Stomach (tissue), 8 donors: ENCODE measurements at regions not wholly inside any gene's neighbourhood (a gene's known extent, or its start where the extent isn't known, plus 50 kb on each side); places are given as distances from the start of the nearest gene placed in this dataset.
A peak's percentile ranks its signal among the peaks of the same experiment; 100 is the strongest.

Experiments
- DNase-seq, 2 donors: peaks; one replicate each; pipeline versions ENCODE4 v3.0.0 to v3.0.0-alpha.2; 2013 to 2019
- H3K27ac ChIP-seq, 5 donors: fragments of 200-600 bp in 4 of 5; sonication (generic) in 4 of 5; one replicate each; pipeline ENCODE4 v1.5.1; 2013 to 2019; ENCODE audit warnings: mild to moderate bottlenecking in 1 of 5, moderate library complexity in 1 of 5
- H3K27me3 ChIP-seq, 3 donors: fragments of 200-600 bp; sonication (generic); one replicate each; pipeline ENCODE4 v1.5.1; 2017 to 2019; ENCODE audit warnings: mixed run types in 1 of 3
- H3K36me3 ChIP-seq, 4 donors: fragments of 200-600 bp; sonication (generic); 1 replicate in 3 of 4; 2 replicates in 1 of 4; pipeline ENCODE4 v1.5.1; 2016 to 2019
- H3K4me1 ChIP-seq, 4 donors: fragments of 200-600 bp; sonication (generic); one replicate each; pipeline ENCODE4 v1.5.1; 2016 to 2019
- H3K4me3 ChIP-seq, 4 donors: fragments of 200-600 bp; sonication (generic) in 3 of 4; one replicate each; pipeline ENCODE4 v1.5.1; 2016 to 2019; ENCODE audit warnings: mild to moderate bottlenecking in 1 of 4
- H3K9me3 ChIP-seq, 4 donors: fragments of 200-600 bp; sonication (generic); one replicate each; pipeline ENCODE4 v1.5.1; 2016 to 2019
- CTCF ChIP-seq, 7 experiments: fragments of 450-650 bp in 4 of 7; fragments of 200-600 bp in 3 of 7; sonication (generic) in 3 of 7; IDR thresholded peaks; one replicate each; pipeline ENCODE4 v1.5.1; 2016 to 2019; ENCODE audit warnings: antibody characterized with exemption in 7 of 7, control low read depth in 2 of 7, mild to moderate bottlenecking in 1 of 7
- EP300 ChIP-seq: sonication (generic); formaldehyde crosslinking; IDR thresholded peaks from one replicate; pipeline ENCODE4 v1.6.1; 2017; ENCODE audit warnings: antibody characterized with exemption
- POLR2A ChIP-seq, 4 donors: fragments of 450-650 bp; IDR thresholded peaks; one replicate each; pipeline ENCODE4 v1.6.1; 2016; ENCODE audit warnings: antibody characterized with exemption in 4 of 4, control low read depth in 2 of 4, mild to moderate bottlenecking in 1 of 4, moderate library complexity in 1 of 4
- POLR2AphosphoS5 ChIP-seq, 3 donors: sonication (generic); formaldehyde crosslinking; IDR thresholded peaks; one replicate each; pipeline ENCODE4 v1.6.1; 2016; ENCODE audit warnings: antibody characterized with exemption in 3 of 3
- WGBS, 5 donors: extraction: QIAGEN DNeasy Blood & Tissue Kit in 3 of 5; methylation state at CpG; one replicate each; pipeline versions ENCODE4 v1.1.5 to v1.1.7; 2013 to 2018; 5-methylcytosine and 5-hydroxymethylcytosine counted together
- intact Hi-C: fragments of 100-400 bp; cut with DNase I; formaldehyde crosslinking; loops from one replicate; pipeline ENCODE4 v1.15.1; 2023; ENCODE audit warnings: low total_unique reads
- donor health status: healthy with polysubstance abuse.
- donor health status: Bipolar disorder and iron deficiency.
- donor health status: healthy.

- no peak overlapping the region for H3K27ac ChIP-seq
- H3K4me3 ChIP-seq = no peak overlapping the region
- H3K27me3 ChIP-seq = peaks cover 0 to 5% (median 0%) of the 10 kb centered on the region in 3 donors
- no peaks in the 10 kb centered on the region for H3K4me1 ChIP-seq
- H3K36me3 ChIP-seq = no peaks in the 10 kb centered on the region
- intact Hi-C loops = no loop called here
- peaks cover 0 to 16% (median 11%) of the 10 kb centered on the region in 4 donors for H3K9me3 ChIP-seq
- no peak for DNase-seq
- no peak for TF ChIP-seq CTCF (IDR thresholded peaks at IDR 0.05)
- TF ChIP-seq POLR2A (IDR thresholded peaks at IDR 0.05) = no peak
- TF ChIP-seq EP300 = no peak
- TF ChIP-seq POLR2AphosphoS5 (IDR thresholded peaks at IDR 0.05) = no peak
Observed at GRCh38 chr20:43309266-43309665, 119.6 kb upstream of the PTPRT start.

- H3K36me3 ChIP-seq = no peaks in the 10 kb centered on the region
- H3K27ac ChIP-seq = no peak overlapping the region
- H3K4me1 ChIP-seq = no peaks in the 10 kb centered on the region
- intact Hi-C loops = no loop called here
- H3K27me3 ChIP-seq = peaks cover 0 to 5% (median 0%) of the 10 kb centered on the region in 3 donors
- 51 to 82% (median 79%) methylated on average over 4 of the region's 4 CpGs for WGBS, 5 donors
- DNase-seq = peak in 1 of 2 donors; percentile 7
- H3K4me3 ChIP-seq = no peak overlapping the region
- no peak for TF ChIP-seq POLR2AphosphoS5 (IDR thresholded peaks at IDR 0.05)
- TF ChIP-seq POLR2A (IDR thresholded peaks at IDR 0.05) = no peak
- TF ChIP-seq EP300 = no peak
- TF ChIP-seq CTCF (IDR thresholded peaks at IDR 0.05) = no peak
- peaks cover 0 to 16% (median 11%) of the 10 kb centered on the region in 4 donors for H3K9me3 ChIP-seq
Observed at GRCh38 chr20:43306837-43307236, 117.1 kb upstream of the PTPRT start.

- TF ChIP-seq EP300 = no peak
- TF ChIP-seq CTCF (IDR thresholded peaks at IDR 0.05) = no peak
- TF ChIP-seq POLR2A (IDR thresholded peaks at IDR 0.05) = no peak
- no peak for TF ChIP-seq POLR2AphosphoS5 (IDR thresholded peaks at IDR 0.05)
- Histone ChIP-seq H3K4me1 (no peaks in the 10 kb centered on the region), H3K4me3 (no peak overlapping the region), H3K27me3 (peaks cover 0 to 5% (median 0%) of the 10 kb centered on the region in 3 donors), H3K36me3 (no peaks in the 10 kb centered on the region), H3K9me3 (peaks cover 0 to 16% (median 11%) of the 10 kb centered on the region in 4 donors), H3K27ac (no peak overlapping the region)
- DNase-seq = no peak
- intact Hi-C loops = no loop called here
Observed at GRCh38 chr20:43305749-43306148, 116.0 kb upstream of the PTPRT start.

GRCh38 chr20:43304598-43304997, 114.9 kb upstream of the PTPRT start:
- Histone ChIP-seq H3K27ac (no peak overlapping the region), H3K27me3 (peaks cover 0 to 5% (median 0%) of the 10 kb centered on the region in 3 donors), H3K9me3 (peaks cover 0 to 15% (median 11%) of the 10 kb centered on the region in 4 donors), H3K4me1 (no peaks in the 10 kb centered on the region), H3K4me3 (no peak overlapping the region), H3K36me3 (no peaks in the 10 kb centered on the region)
- intact Hi-C loops = no loop called here
- WGBS, 5 donors = 84 to 97% (median 91%) methylated on average over 1 of the region's 1 CpG
- no peak for TF ChIP-seq POLR2A (IDR thresholded peaks at IDR 0.05)
- TF ChIP-seq CTCF (IDR thresholded peaks at IDR 0.05) = no peak
- TF ChIP-seq POLR2AphosphoS5 (IDR thresholded peaks at IDR 0.05) = no peak
- TF ChIP-seq EP300 = no peak
- DNase-seq = no peak
